Endodermal cell (in vitro differentiated cells): ENCODE measurements at regions not wholly inside any gene's neighbourhood (a gene's known extent, or its start where the extent isn't known, plus 50 kb on each side); places are given as distances from the start of the nearest gene placed in this dataset.

ENCODE experiments used
- DNase-seq: peaks from one replicate; pipeline ENCODE4 v3.0.0-alpha.2; 2017
- H3K27ac ChIP-seq: 2 replicates; pipeline ENCODE4 v1.5.1; 2013; ENCODE audit warnings: mild to moderate bottlenecking, low read depth, low read length, moderate library complexity
- H3K27me3 ChIP-seq: 2 replicates; pipeline ENCODE4 v1.6.1; 2013; ENCODE audit warnings: mild to moderate bottlenecking, low read length, moderate library complexity; ENCODE audit not compliant: insufficient read depth, control insufficient read depth, poor library complexity, severe bottlenecking
- H3K36me3 ChIP-seq: 2 replicates; pipeline ENCODE4 v1.7.0; 2013; ENCODE audit warnings: mild to moderate bottlenecking, low read length, moderate library complexity; ENCODE audit not compliant: control insufficient read depth, insufficient read depth
- H3K4me1 ChIP-seq: one replicate; pipeline ENCODE4 v1.7.0; 2013; ENCODE audit warnings: low read length; ENCODE audit not compliant: control insufficient read depth, insufficient read depth
- H3K4me3 ChIP-seq: 2 replicates; pipeline ENCODE4 v1.5.1; 2013; ENCODE audit warnings: mild to moderate bottlenecking, low read length, moderate library complexity
- H3K9ac ChIP-seq: 2 replicates; pipeline ENCODE4 v1.6.1; 2013; ENCODE audit warnings: mild to moderate bottlenecking, low read length, moderate library complexity; ENCODE audit not compliant: poor library complexity, severe bottlenecking; ENCODE audit errors: extremely low read depth
- H3K9me3 ChIP-seq: 2 replicates; pipeline ENCODE4 v1.6.1; 2013; ENCODE audit warnings: mild to moderate bottlenecking, low read length, moderate library complexity; ENCODE audit not compliant: control insufficient read depth
- H3K27ac Mint-ChIP-seq: 2 replicates; pipeline ENCODE4 v1.8.0; 2020; ENCODE audit warnings: mixed read lengths
- H3K27me3 Mint-ChIP-seq: 2 replicates; pipeline ENCODE4 v1.8.0; 2021; ENCODE audit warnings: mild to moderate bottlenecking, mixed read lengths; ENCODE audit not compliant: insufficient read depth
- H3K36me3 Mint-ChIP-seq: 2 replicates; pipeline ENCODE4 v1.8.0; 2020; ENCODE audit warnings: low read depth, mixed read lengths
- H3K4me1 Mint-ChIP-seq: 2 replicates; pipeline ENCODE4 v1.8.0; 2020; ENCODE audit warnings: mixed read lengths
- H3K4me3 Mint-ChIP-seq: 2 replicates; pipeline ENCODE4 v1.8.0; 2020; ENCODE audit warnings: mild to moderate bottlenecking, moderate library complexity, mixed read lengths
- H3K9me3 Mint-ChIP-seq: 2 replicates; pipeline ENCODE4 v1.8.0; 2020; ENCODE audit warnings: mild to moderate bottlenecking, mixed read lengths
- WGBS, 2 experiments: methylation state at CpG; one replicate each; pipeline versions ENCODE4 v1.1.5 to v1.1.7; 2013; ENCODE audit warnings: missing lambda C conversion rate in 2 of 2, mixed read lengths in 1 of 2; ENCODE audit not compliant: insufficient coverage in 1 of 2, insufficient read length in 1 of 2; 5-methylcytosine and 5-hydroxymethylcytosine counted together
- TF ChIP-seq, protein P1 (sequence below): fragments of 200-600 bp; sonication (generic); conservative IDR thresholded peaks from 2 replicates; pipeline ENCODE4 v1.5.0; 2021; ENCODE audit warnings: antibody characterized with exemption, mild to moderate bottlenecking

DNA sequence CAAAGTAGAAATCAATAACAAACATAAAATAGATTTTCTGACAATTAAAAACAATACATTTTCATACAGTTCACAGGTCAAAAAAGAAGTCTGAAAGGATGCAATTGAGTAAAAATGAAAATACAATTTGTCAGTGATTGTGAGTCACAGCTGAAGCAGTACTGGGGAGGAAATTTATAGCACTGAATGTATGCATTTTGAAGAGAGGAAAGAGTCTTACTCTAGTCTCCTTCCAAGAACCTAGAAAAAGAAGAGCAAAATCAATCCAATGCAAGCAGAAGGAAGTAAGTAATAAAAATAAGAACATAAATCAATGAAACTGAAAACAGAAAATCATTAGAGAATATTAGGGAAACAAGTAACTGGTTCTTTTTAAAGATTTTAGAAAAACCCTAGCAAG is 507.2 kb upstream of the IGFBP3 start:
- Histone ChIP-seq H3K9me3 (no peaks in the 10 kb centered on the region), H3K9ac (no peak overlapping the region), H3K4me3 (no peak overlapping the region), H3K4me1 (no peaks in the 10 kb centered on the region), H3K36me3 (no peaks in the 10 kb centered on the region), H3K27me3 (no peaks in the 10 kb centered on the region), H3K27ac (no peak overlapping the region)
- H3K9me3 Mint-ChIP-seq = peaks cover 6% of the 10 kb centered on the region
- H3K27ac Mint-ChIP-seq = no peak overlapping the region
- H3K4me3 Mint-ChIP-seq = no peak overlapping the region
- DNase-seq = no peak
- H3K27me3 Mint-ChIP-seq = no peaks in the 10 kb centered on the region
- TF ChIP-seq, protein P1, sequence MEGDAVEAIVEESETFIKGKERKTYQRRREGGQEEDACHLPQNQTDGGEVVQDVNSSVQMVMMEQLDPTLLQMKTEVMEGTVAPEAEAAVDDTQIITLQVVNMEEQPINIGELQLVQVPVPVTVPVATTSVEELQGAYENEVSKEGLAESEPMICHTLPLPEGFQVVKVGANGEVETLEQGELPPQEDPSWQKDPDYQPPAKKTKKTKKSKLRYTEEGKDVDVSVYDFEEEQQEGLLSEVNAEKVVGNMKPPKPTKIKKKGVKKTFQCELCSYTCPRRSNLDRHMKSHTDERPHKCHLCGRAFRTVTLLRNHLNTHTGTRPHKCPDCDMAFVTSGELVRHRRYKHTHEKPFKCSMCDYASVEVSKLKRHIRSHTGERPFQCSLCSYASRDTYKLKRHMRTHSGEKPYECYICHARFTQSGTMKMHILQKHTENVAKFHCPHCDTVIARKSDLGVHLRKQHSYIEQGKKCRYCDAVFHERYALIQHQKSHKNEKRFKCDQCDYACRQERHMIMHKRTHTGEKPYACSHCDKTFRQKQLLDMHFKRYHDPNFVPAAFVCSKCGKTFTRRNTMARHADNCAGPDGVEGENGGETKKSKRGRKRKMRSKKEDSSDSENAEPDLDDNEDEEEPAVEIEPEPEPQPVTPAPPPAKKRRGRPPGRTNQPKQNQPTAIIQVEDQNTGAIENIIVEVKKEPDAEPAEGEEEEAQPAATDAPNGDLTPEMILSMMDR = no peak
- no peaks in the 10 kb centered on the region for H3K36me3 Mint-ChIP-seq
- H3K4me1 Mint-ChIP-seq = no peaks in the 10 kb centered on the region

DNA sequence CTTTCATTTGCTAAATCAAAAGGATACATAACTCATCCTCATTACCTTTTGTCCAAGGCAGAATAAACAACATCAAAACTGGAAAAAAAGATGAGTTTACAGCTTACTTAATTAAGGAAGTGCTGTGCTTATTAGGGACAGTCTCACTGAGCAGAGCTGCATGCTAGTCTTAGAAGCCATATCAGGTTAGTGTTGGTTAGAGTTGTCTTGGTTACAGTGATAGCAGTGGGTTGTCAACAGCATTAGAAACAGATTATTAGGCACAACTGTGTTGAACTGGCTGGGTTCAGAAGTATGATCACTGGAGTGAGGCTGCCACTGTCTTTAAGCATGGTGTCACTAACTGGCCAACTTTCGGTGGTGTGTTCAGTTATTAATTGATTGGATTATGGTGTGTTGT is 503.9 kb upstream of the IGFBP3 start:
- 100% methylated on average over 1 of the region's 1 CpG; no CpG with 5 or more reads in 1 of the 2 experiments for WGBS, 2 experiments
- Histone ChIP-seq H3K9me3 (no peaks in the 10 kb centered on the region), H3K4me1 (no peaks in the 10 kb centered on the region), H3K27ac (no peak overlapping the region), H3K9ac (no peak overlapping the region), H3K36me3 (no peaks in the 10 kb centered on the region), H3K27me3 (no peaks in the 10 kb centered on the region), H3K4me3 (no peak overlapping the region)
- Mint-ChIP-seq H3K4me1 (no peaks in the 10 kb centered on the region), H3K27ac (no peak overlapping the region), H3K36me3 (no peaks in the 10 kb centered on the region), H3K4me3 (no peak overlapping the region), H3K27me3 (no peaks in the 10 kb centered on the region), H3K9me3 (peaks cover under 1% of the 10 kb centered on the region)
- TF ChIP-seq, protein P1 = no peak
- DNase-seq = no peak

DNA sequence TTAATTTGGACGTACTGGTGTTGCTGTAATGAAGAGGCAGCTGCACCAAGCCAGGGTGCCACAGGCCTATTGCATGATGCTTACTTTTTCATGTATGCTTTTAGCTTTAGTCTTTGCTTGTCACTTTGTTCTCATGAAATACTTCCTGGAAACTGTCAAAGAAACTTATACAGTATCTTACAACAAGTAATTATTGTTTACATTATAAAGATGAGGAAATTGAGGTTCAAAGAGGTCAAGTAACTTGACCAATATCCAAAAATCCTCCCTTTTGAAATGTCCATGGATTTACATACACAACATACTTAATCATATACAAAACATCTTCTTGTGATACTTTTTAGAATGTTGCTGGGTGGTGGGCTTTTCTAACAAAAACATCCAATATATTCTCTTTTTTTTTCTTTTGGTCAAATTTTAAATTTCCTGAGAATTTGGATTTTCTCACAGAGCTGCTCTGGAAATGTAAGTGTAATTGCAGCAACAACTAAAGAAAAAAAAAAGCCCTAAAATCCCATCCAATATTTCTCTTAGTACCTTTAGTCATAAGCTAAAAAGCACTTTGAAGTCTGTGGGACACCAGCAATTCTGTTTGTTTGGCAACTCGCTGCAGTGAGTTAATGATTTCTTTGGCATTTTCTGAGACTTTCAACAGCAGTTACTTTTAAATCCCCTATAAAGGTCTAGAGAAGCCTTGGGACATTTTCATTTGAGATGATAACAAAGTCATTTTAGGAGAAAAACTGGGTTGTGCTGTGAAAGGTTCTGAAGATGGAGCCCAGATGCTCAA is 500.6 kb upstream of the IGFBP3 start:
- Histone ChIP-seq H3K4me3 (no peak overlapping the region), H3K27ac (no peak overlapping the region), H3K9ac (no peak overlapping the region), H3K9me3 (no peaks in the 10 kb centered on the region), H3K27me3 (no peaks in the 10 kb centered on the region), H3K36me3 (no peaks in the 10 kb centered on the region), H3K4me1 (no peaks in the 10 kb centered on the region)
- Mint-ChIP-seq H3K4me1 (no peaks in the 10 kb centered on the region), H3K36me3 (no peaks in the 10 kb centered on the region), H3K27ac (no peak overlapping the region), H3K27me3 (no peaks in the 10 kb centered on the region), H3K4me3 (no peak overlapping the region), H3K9me3 (no peaks in the 10 kb centered on the region)
- 91 to 100% methylated on average over 1 to 2 of the region's 2 CpGs for WGBS, 2 experiments
- DNase-seq = no peak
- TF ChIP-seq, protein P1 = no peak
